ENCODE measurements at regions not wholly inside any gene's neighbourhood (a gene's known extent, or its start where the extent isn't known, plus 50 kb on each side); places are given as distances from the start of the nearest gene placed in this dataset.

DNA sequence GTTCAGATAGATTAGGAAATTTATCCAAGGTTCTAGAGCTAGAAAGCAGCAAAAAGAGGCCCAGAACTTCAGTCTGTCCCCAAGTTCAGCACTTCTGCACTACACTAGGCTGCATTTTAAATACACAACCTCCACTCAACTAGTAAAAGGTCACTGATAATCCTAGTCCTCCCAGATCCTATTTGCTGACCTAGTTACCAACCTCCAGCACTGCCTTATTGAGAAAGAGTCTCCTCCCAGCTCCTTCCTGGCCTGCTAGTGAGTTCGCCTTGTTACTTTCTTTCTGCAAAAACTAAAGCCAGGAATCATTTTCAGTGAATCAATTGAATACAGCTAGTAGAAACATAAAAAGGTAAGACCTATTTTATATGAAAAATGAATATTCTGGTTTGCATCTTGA lies 84.1 kb upstream of the ZNF800 start:
- no peaks in the 10 kb centered on the region for H3K36me3 Mint-ChIP-seq

DNA sequence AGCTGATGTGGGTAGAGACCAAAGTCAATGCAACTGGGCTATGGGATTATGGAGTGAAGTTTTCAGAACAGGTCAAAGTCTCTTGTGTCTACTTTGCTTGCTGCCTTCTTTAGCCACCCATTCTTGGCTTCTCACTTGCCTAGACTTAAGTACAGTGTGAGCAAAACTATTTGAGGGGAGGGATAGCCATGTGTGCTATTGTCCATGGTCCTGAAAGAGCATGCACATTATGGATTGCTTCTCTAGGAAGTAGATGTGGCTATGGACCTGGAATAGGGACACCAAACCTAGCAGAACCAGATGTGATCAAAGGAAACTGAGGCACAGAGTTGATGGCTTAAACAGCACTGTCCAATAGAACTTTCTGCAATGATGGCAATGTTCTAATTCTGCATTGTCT lies 81.9 kb upstream of the ZNF800 start:
- Histone ChIP-seq H3K79me2 (ENCODE audit: low read depth) (no peaks in the 10 kb centered on the region), H3K27me3 (no peaks in the 10 kb centered on the region), H2AFZ (replicated peaks) (no peak overlapping the region), H3K36me3 (no peaks in the 10 kb centered on the region), H4K20me1 (ENCODE audit: low read depth) (no peaks in the 10 kb centered on the region), H3K4me3 (no peak overlapping the region), H3K4me1 (no peaks in the 10 kb centered on the region), H3F3A (ENCODE audit: low read depth) (no peaks in the 10 kb centered on the region), H3K9ac (no peak overlapping the region), H3K27ac (no peak overlapping the region), H3K9me3 (ENCODE audit: low read depth) (no peaks in the 10 kb centered on the region), H3K4me2 (no peak overlapping the region)
- Mint-ChIP-seq H3K27me3 (ENCODE audit: insufficient read depth, low read depth) (peaks cover 3% of the 10 kb centered on the region), H3K27ac (no peak overlapping the region), H3K4me3 (no peak overlapping the region), H3K4me1 (no peaks in the 10 kb centered on the region), H3K9me3 (no peaks in the 10 kb centered on the region), H3K36me3 (no peaks in the 10 kb centered on the region)
- TF ChIP-seq EZH2phosphoT487 (IDR thresholded peaks at IDR 0.05) (no peak), EZH2 (IDR thresholded peaks at IDR 0.05) (no peak)
- TF ChIP-seq, protein P1, sequence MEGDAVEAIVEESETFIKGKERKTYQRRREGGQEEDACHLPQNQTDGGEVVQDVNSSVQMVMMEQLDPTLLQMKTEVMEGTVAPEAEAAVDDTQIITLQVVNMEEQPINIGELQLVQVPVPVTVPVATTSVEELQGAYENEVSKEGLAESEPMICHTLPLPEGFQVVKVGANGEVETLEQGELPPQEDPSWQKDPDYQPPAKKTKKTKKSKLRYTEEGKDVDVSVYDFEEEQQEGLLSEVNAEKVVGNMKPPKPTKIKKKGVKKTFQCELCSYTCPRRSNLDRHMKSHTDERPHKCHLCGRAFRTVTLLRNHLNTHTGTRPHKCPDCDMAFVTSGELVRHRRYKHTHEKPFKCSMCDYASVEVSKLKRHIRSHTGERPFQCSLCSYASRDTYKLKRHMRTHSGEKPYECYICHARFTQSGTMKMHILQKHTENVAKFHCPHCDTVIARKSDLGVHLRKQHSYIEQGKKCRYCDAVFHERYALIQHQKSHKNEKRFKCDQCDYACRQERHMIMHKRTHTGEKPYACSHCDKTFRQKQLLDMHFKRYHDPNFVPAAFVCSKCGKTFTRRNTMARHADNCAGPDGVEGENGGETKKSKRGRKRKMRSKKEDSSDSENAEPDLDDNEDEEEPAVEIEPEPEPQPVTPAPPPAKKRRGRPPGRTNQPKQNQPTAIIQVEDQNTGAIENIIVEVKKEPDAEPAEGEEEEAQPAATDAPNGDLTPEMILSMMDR (IDR thresholded peaks at IDR 0.05): no peak
- DNase-seq (ENCODE audit: low spot score): no peak

More for the DNA sequence above, 84.1 kb upstream of the ZNF800 start:
- no peak overlapping the region for H3K4me3 ChIP-seq
- no peaks in the 10 kb centered on the region for H3K79me2 ChIP-seq (ENCODE audit: low read depth)
- H3K9me3 ChIP-seq (ENCODE audit: low read depth): no peaks in the 10 kb centered on the region
- Mint-ChIP-seq H3K27ac (no peak overlapping the region), H3K4me3 (no peak overlapping the region), H3K4me1 (no peaks in the 10 kb centered on the region), H3K27me3 (ENCODE audit: insufficient read depth, low read depth) (no peaks in the 10 kb centered on the region), H3K9me3 (no peaks in the 10 kb centered on the region)
- H3K4me2 ChIP-seq: no peak overlapping the region
- H3K4me1 ChIP-seq: no peaks in the 10 kb centered on the region
- H3K9ac ChIP-seq: no peak overlapping the region
- no peaks in the 10 kb centered on the region for H3F3A ChIP-seq (ENCODE audit: low read depth)
- no peaks in the 10 kb centered on the region for H3K36me3 ChIP-seq
- H3K27ac ChIP-seq: no peak overlapping the region
- DNase-seq (ENCODE audit: low spot score): no peak
- peaks cover under 1% of the 10 kb centered on the region for H3K27me3 ChIP-seq
- no peaks in the 10 kb centered on the region for H4K20me1 ChIP-seq (ENCODE audit: low read depth)
- H2AFZ ChIP-seq (replicated peaks): no peak overlapping the region
- TF ChIP-seq EZH2 (IDR thresholded peaks at IDR 0.05): no peak
- TF ChIP-seq, protein P1 (IDR thresholded peaks at IDR 0.05): no peak
- TF ChIP-seq EZH2phosphoT487 (IDR thresholded peaks at IDR 0.05): no peak

DNA sequence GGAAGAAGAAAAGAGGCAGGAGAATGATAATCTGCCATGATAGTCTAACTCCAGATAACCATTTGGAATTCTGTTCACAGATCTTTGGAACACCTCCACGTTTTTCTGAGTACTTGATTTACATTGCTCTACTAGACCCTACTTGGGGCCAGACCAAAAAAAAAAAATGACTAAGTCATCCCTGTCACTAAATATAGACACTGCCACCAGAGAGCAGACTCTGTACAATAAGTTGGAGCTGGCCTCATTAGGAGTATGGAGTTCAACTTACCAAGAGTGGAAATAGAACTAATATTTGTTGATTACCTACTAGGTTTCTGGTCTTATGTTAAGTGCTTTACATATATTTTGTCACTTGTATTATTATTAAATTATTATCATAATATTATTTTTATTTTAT lies 80.9 kb upstream of the ZNF800 start:
- H3K27ac ChIP-seq: no peak overlapping the region
- DNase-seq (ENCODE audit: low spot score): no peak

More for the DNA sequence above, 80.9 kb upstream of the ZNF800 start:
- Histone ChIP-seq H3K4me3 (no peak overlapping the region), H3F3A (ENCODE audit: low read depth) (no peaks in the 10 kb centered on the region), H3K4me1 (no peaks in the 10 kb centered on the region), H3K4me2 (no peak overlapping the region), H3K27me3 (no peaks in the 10 kb centered on the region), H3K79me2 (ENCODE audit: low read depth) (no peaks in the 10 kb centered on the region), H3K36me3 (no peaks in the 10 kb centered on the region), H3K9ac (no peak overlapping the region), H3K9me3 (ENCODE audit: low read depth) (no peaks in the 10 kb centered on the region), H2AFZ (replicated peaks) (no peak overlapping the region), H4K20me1 (ENCODE audit: low read depth) (no peaks in the 10 kb centered on the region)
- no peaks in the 10 kb centered on the region for H3K4me1 Mint-ChIP-seq
- H3K27me3 Mint-ChIP-seq (ENCODE audit: insufficient read depth, low read depth): peaks cover 3% of the 10 kb centered on the region
- no peaks in the 10 kb centered on the region for H3K9me3 Mint-ChIP-seq
- H3K36me3 Mint-ChIP-seq: no peaks in the 10 kb centered on the region
- no peak for TF ChIP-seq EZH2phosphoT487 (IDR thresholded peaks at IDR 0.05)
- TF ChIP-seq, protein P1 (IDR thresholded peaks at IDR 0.05): no peak
- no peak for TF ChIP-seq EZH2 (IDR thresholded peaks at IDR 0.05)
- no peak overlapping the region for H3K4me3 Mint-ChIP-seq
- H3K27ac Mint-ChIP-seq: no peak overlapping the region

Measured in neural progenitor cell (in vitro differentiated cells).